ENCODE measurements at regions not wholly inside any gene's neighbourhood (a gene's known extent, or its start where the extent isn't known, plus 50 kb on each side); places are given as distances from the start of the nearest gene placed in this dataset.

- TF ChIP-seq POLR2A (IDR thresholded peaks at IDR 0.05): no peak
- TF ChIP-seq, protein P1, sequence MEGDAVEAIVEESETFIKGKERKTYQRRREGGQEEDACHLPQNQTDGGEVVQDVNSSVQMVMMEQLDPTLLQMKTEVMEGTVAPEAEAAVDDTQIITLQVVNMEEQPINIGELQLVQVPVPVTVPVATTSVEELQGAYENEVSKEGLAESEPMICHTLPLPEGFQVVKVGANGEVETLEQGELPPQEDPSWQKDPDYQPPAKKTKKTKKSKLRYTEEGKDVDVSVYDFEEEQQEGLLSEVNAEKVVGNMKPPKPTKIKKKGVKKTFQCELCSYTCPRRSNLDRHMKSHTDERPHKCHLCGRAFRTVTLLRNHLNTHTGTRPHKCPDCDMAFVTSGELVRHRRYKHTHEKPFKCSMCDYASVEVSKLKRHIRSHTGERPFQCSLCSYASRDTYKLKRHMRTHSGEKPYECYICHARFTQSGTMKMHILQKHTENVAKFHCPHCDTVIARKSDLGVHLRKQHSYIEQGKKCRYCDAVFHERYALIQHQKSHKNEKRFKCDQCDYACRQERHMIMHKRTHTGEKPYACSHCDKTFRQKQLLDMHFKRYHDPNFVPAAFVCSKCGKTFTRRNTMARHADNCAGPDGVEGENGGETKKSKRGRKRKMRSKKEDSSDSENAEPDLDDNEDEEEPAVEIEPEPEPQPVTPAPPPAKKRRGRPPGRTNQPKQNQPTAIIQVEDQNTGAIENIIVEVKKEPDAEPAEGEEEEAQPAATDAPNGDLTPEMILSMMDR (IDR thresholded peaks at IDR 0.05): no peak
These were observed 270.5 kb upstream of the SORL1-AS1 start for GRCh38 chr11:121723246-121723741.
